OCI-LY3 (cell line): ENCODE measurements at regions not wholly inside any gene's neighbourhood (a gene's known extent, or its start where the extent isn't known, plus 50 kb on each side); places are given as distances from the start of the nearest gene placed in this dataset.

ENCODE experiments used
- CTCF ChIP-seq: fragments of 200-600, 300-600 bp; sonication (generic); IDR thresholded peaks from 2 replicates; pipeline ENCODE4 v1.5.1; 2014; ENCODE audit warnings: antibody characterized with exemption, low read length, low read depth
- EZH2phosphoT487 ChIP-seq: fragments of 200-600 bp; shearing (Covaris generic); IDR thresholded peaks from 2 replicates; pipeline ENCODE4 v1.6.1; 2018; ENCODE audit warnings: antibody characterized with exemption, mixed run types, low read depth

- no peak for TF ChIP-seq CTCF
- no peak for TF ChIP-seq EZH2phosphoT487
These were observed 265.6 kb downstream of the TLE1 start for GRCh38 chr9:81423589-81424326.
